ENCODE measurements at regions not wholly inside any gene's neighbourhood (a gene's known extent, or its start where the extent isn't known, plus 50 kb on each side); places are given as distances from the start of the nearest gene placed in this dataset.
"Not testable (repeated sequence)": the region's sequence is repeated elsewhere in the genome, so short reads cannot be mapped to it uniquely, and the experiment has no call there.

DNA sequence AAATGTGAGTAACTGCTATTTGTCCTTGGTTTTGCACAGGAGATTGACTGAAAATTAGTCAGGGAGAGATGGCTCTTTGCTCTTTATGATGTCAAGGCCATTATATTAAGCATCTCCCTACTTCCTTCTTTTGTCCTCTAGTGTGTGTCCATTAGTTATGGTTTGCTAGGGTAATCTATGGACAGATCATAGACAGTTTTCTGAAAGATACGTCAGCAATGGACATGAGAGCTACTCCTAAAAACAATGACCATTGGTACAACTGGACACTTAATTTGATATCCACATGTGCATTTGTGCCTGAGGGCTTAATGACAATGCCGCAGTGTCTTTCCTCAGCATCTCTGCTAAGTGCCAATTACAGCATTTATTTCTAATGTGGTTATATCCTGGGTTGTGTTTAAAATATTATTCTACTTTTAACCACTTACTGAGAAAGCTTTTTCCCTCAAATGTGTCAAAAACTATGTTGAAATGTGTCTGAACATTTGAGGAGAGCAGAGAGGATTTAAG lies 218.2 kb upstream of the RFX3 start:
- ATAC-seq (no peak), DNase-seq (no peak)
- H3K27me3 Mint-ChIP-seq (ENCODE audit: low read depth) = peaks cover 3% of the 10 kb centered on the region
- H3K36me3 Mint-ChIP-seq (ENCODE audit: low read depth) = no peaks in the 10 kb centered on the region
- POLR2A ChIA-PET = no interaction called here
- no peaks in the 10 kb centered on the region for H3K9me3 Mint-ChIP-seq (ENCODE audit: insufficient read depth)
- CTCF ChIA-PET = no interaction called here
- H3K4me3 Mint-ChIP-seq = no peak overlapping the region
- H3K27ac Mint-ChIP-seq = no peak overlapping the region
- peaks cover 3% of the 10 kb centered on the region for H3K4me1 Mint-ChIP-seq (ENCODE audit: low read depth)

DNA sequence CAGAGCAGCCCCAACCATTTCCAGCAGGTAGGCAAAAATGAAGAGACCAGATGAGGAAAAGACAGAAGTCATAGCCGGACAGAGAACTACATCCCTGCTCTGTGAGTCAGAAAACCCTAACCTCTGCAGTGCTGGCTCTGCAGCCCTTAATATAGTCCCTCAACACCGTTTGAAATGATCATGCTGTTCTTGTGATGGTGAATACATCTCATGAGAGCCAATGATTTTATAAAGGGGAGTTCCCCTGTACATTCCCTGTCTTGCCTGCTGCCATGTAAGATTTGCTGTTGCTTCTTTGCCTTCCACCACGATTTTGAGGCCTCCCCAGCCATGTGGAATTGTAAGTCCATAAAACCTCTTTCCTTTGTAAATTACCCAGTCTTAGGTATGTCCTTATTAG lies 216.8 kb upstream of the RFX3 start:
- Mint-ChIP-seq H3K27me3 (ENCODE audit: low read depth) (peaks cover 3% of the 10 kb centered on the region), H3K4me3 (no peak overlapping the region), H3K27ac (no peak overlapping the region), H3K36me3 (ENCODE audit: low read depth) (no peaks in the 10 kb centered on the region), H3K4me1 (ENCODE audit: low read depth) (peaks cover 3% of the 10 kb centered on the region), H3K9me3 (ENCODE audit: insufficient read depth) (no peaks in the 10 kb centered on the region)
- ATAC-seq (no peak), DNase-seq (no peak)
- CTCF ChIA-PET = no interaction called here
- POLR2A ChIA-PET = no interaction called here

DNA sequence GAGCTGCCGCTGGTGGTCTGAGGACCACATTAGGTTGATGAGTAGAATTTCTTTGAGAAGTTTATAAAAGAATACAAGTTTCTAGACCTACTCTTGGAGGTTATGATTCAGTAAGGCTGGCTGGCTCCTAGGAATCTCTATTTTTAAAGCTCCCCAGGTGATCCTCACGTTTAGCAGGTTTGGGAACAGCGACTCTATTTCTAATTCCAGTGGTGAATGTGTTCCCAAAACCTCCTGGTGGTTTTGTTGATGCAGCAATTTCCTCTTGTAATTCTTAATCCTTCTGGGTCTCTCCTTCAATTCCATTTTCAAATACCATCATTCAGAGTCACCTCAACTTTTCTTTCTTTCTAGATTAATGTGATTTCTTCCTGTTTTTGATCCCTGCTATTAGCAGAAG lies 215.9 kb upstream of the RFX3 start:
- Mint-ChIP-seq H3K4me1 (ENCODE audit: low read depth) (peaks cover 3% of the 10 kb centered on the region), H3K9me3 (ENCODE audit: insufficient read depth) (no peaks in the 10 kb centered on the region), H3K27me3 (ENCODE audit: low read depth) (peaks cover 3% of the 10 kb centered on the region), H3K36me3 (ENCODE audit: low read depth) (no peaks in the 10 kb centered on the region), H3K4me3 (no peak overlapping the region), H3K27ac (no peak overlapping the region)
- ChIA-PET CTCF (no interaction called here), POLR2A (no interaction called here)
- ATAC-seq = no peak
- no peak for DNase-seq

- no peaks in the 10 kb centered on the region for H3K36me3 Mint-ChIP-seq (ENCODE audit: low read depth)
- DNase-seq (no peak), ATAC-seq (no peak)
- no peak overlapping the region for H3K4me3 Mint-ChIP-seq
- ChIA-PET CTCF (no interaction called here), POLR2A (no interaction called here)
- H3K27ac Mint-ChIP-seq = no peak overlapping the region
- H3K9me3 Mint-ChIP-seq (ENCODE audit: insufficient read depth) = no peaks in the 10 kb centered on the region
- H3K27me3 Mint-ChIP-seq (ENCODE audit: low read depth) = peaks cover 3% of the 10 kb centered on the region
- peaks cover 3% of the 10 kb centered on the region for H3K4me1 Mint-ChIP-seq (ENCODE audit: low read depth)
These were observed 215.1 kb upstream of the RFX3 start for GRCh38 chr9:3740690-3741419.

DNA sequence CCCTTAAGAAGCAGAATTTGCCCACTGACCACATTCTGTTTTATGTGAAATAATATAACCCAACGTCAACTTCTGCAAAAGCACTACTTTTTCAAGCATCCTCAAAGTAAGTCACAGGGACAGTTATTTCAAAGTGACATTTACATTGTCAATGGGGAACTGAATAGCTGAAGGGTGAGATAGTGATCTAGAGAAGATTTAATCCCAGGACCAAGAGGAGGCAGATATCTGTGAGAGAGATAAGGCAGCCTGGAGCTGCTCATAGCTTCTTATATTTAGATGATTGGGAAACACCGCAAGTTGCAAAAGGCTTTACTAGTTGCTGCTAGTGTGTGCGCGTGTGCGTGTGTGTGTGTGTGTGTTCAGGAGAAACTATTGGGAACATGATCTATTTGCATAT lies 210.4 kb upstream of the RFX3 start:
- no peak overlapping the region for H3K27ac Mint-ChIP-seq
- CTCF ChIA-PET = no interaction called here
- no peaks in the 10 kb centered on the region for H3K9me3 Mint-ChIP-seq (ENCODE audit: insufficient read depth)
- POLR2A ChIA-PET = no interaction called here
- H3K4me1 Mint-ChIP-seq (ENCODE audit: low read depth) = peaks cover 8% of the 10 kb centered on the region
- no peaks in the 10 kb centered on the region for H3K27me3 Mint-ChIP-seq (ENCODE audit: low read depth)
- ATAC-seq (no peak), DNase-seq (no peak)
- H3K4me3 Mint-ChIP-seq = no peak overlapping the region
- no peaks in the 10 kb centered on the region for H3K36me3 Mint-ChIP-seq (ENCODE audit: low read depth)

GRCh38 chr9:3735251-3735650 lies 209.4 kb upstream of the RFX3 start:
- ChIA-PET POLR2A (no interaction called here), CTCF (no interaction called here)
- peaks cover 12% of the 10 kb centered on the region for H3K4me1 Mint-ChIP-seq (ENCODE audit: low read depth)
- no peaks in the 10 kb centered on the region for H3K9me3 Mint-ChIP-seq (ENCODE audit: insufficient read depth)
- DNase-seq (no peak), ATAC-seq (no peak)
- H3K4me3 Mint-ChIP-seq = no peak overlapping the region
- no peaks in the 10 kb centered on the region for H3K36me3 Mint-ChIP-seq (ENCODE audit: low read depth)
- no peaks in the 10 kb centered on the region for H3K27me3 Mint-ChIP-seq (ENCODE audit: low read depth)
- H3K27ac Mint-ChIP-seq = no peak overlapping the region

DNA sequence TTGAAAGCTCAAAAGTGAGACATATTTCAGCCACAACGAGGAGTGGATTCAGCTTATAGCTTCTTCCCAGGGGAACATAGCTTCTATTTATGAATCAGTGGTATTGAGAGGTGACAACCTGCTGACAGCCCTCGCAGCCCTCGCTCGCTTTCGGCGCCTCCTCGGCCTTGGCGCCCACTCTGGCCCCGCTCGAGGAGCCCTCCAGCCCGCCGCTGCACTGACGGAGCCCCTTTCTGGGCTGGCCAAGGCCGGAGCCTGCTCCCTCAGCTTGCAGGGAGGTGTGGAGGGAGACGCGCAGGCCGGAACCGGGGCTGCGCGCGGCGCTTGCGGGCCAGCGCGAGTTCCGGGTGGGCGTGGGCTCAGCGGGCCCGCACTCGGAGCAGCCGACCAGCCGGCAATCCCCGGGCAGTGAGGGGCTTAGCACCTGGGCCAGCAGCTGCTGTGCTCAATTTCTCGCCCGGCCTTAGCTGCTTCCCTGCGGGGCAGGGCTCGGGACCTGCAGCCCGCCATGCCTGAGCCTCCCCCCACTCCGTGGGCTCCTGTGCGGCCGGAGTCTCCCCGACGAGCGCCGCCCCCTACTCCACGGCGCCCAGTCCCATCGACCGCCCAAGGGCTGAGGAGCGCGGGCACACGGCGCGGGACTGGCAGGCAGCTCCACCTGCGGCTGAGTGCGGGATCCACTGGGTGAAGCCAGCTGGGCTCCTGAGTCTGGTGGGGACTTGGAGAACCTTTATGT lies 207.9 kb upstream of the RFX3 start:
- H3K36me3 Mint-ChIP-seq (ENCODE audit: low read depth); H3K27ac Mint-ChIP-seq; H3K4me3 Mint-ChIP-seq; H3K9me3 Mint-ChIP-seq (ENCODE audit: insufficient read depth); H3K27me3 Mint-ChIP-seq (ENCODE audit: low read depth); ATAC-seq; POLR2A ChIA-PET; DNase-seq: not testable (repeated sequence)
- peaks cover 10% of the 10 kb centered on the region for H3K4me1 Mint-ChIP-seq (ENCODE audit: low read depth)
- CTCF ChIA-PET = interaction anchor here (0.8 to 1.6 kb wide), 7 partner anchors 17 to 642 kb away, joined by 3 to 9 read pairs (median 3); no protein-coding TSS in a partner anchor

DNA sequence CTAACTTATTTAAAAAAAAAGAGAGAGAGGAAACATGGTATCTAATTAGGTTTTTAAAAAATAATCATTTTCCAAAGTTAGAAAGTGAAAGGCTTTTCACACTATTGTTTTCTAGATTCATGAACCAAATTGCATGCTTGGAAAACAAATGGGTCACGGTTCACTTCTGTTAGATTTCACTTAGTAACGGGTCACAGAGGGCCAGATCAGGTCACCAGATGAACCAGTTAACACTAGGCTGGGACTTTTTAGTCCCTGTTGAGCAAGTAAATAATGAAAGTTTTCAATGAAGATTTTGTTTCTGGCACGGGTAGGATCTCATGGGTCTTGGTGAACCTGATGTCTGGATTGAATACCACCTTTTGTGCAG lies 207.2 kb upstream of the RFX3 start:
- ChIA-PET POLR2A (no interaction called here), CTCF (interaction anchor here (1.0 to 1.6 kb wide), 7 partner anchors 18 to 643 kb away, joined by 3 to 9 read pairs (median 3); no protein-coding TSS in a partner anchor)
- Mint-ChIP-seq H3K27ac (no peak overlapping the region), H3K4me3 (no peak overlapping the region), H3K36me3 (ENCODE audit: low read depth) (no peaks in the 10 kb centered on the region), H3K4me1 (ENCODE audit: low read depth) (peaks cover 10% of the 10 kb centered on the region), H3K27me3 (ENCODE audit: low read depth) (no peaks in the 10 kb centered on the region), H3K9me3 (ENCODE audit: insufficient read depth) (no peaks in the 10 kb centered on the region)
- DNase-seq (no peak), ATAC-seq (no peak)

GRCh38 chr9:3732077-3733038 lies 206.6 kb upstream of the RFX3 start:
- H3K4me3 Mint-ChIP-seq = no peak overlapping the region
- peak; percentile 58 for DNase-seq
- POLR2A ChIA-PET = no interaction called here
- peaks cover 10% of the 10 kb centered on the region for H3K4me1 Mint-ChIP-seq (ENCODE audit: low read depth)
- H3K27ac Mint-ChIP-seq = no peak overlapping the region
- CTCF ChIA-PET = interaction anchor here (0.6 to 1.6 kb wide), 10 partner anchors 9 to 634 kb away, joined by 3 to 9 read pairs (median 3); no protein-coding TSS in a partner anchor
- H3K36me3 Mint-ChIP-seq (ENCODE audit: low read depth) = no peaks in the 10 kb centered on the region
- no peaks in the 10 kb centered on the region for H3K27me3 Mint-ChIP-seq (ENCODE audit: low read depth)
- peak; percentile 97 for ATAC-seq
- no peaks in the 10 kb centered on the region for H3K9me3 Mint-ChIP-seq (ENCODE audit: insufficient read depth)

DNA sequence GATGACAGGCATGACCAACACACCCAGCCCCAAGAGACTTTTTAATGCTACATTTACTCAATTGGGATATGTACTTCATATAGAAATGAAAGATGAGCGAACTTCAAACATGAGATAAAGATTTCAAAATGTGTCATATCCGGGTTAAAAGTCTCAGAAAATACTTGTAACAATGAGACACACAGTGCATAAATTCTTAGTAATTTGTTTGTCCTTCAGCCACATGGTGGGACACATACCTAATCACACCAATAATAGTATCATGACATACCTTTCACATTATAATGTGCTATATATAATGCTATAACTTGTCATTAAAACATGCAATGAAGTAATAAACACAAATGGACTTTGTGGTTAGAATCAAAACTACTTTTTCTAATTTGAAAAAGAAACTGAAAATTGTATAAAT lies 204.7 kb upstream of the RFX3 start:
- H3K27ac Mint-ChIP-seq = no peak overlapping the region
- POLR2A ChIA-PET = no interaction called here

DNA sequence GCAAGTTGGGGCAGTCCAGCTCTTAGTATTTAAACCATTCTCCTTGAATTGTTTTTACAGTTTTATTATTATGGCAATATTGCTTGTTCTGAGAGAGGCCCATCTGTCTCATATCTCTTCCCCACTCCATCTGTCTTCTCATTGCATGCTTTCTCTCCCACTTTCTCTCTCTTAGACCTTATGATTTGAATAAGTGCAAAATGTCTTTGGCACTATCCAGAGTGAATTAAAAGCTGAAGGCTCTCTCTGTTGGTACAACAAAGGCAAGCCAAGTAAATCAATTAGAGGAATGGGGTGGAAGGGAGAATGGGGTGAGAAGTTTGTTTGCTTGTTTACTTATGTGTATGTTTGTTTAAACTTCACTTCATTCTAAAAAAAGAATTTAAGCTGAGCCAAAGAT lies 195.3 kb upstream of the RFX3 start:
- ChIA-PET POLR2A (no interaction called here), CTCF (no interaction called here)
- H3K4me1 Mint-ChIP-seq (ENCODE audit: low read depth) = no peaks in the 10 kb centered on the region
- H3K36me3 Mint-ChIP-seq (ENCODE audit: low read depth) = no peaks in the 10 kb centered on the region
- H3K27ac Mint-ChIP-seq = no peak overlapping the region
- DNase-seq = no peak
- peaks cover 5% of the 10 kb centered on the region for H3K27me3 Mint-ChIP-seq (ENCODE audit: low read depth)
- H3K9me3 Mint-ChIP-seq (ENCODE audit: insufficient read depth) = no peaks in the 10 kb centered on the region
- no peak overlapping the region for H3K4me3 Mint-ChIP-seq
- no peak for ATAC-seq

More for the DNA sequence above, 204.7 kb upstream of the RFX3 start:
- Mint-ChIP-seq H3K9me3 (ENCODE audit: insufficient read depth) (no peaks in the 10 kb centered on the region), H3K4me1 (ENCODE audit: low read depth) (peaks cover 10% of the 10 kb centered on the region), H3K36me3 (ENCODE audit: low read depth) (no peaks in the 10 kb centered on the region), H3K4me3 (no peak overlapping the region), H3K27me3 (ENCODE audit: low read depth) (no peaks in the 10 kb centered on the region)
- ATAC-seq (no peak), DNase-seq (no peak)
- CTCF ChIA-PET = no interaction called here

GRCh38 chr9:3719286-3719685 lies 193.5 kb upstream of the RFX3 start:
- ATAC-seq (no peak), DNase-seq (no peak)
- peaks cover 6% of the 10 kb centered on the region for H3K27me3 Mint-ChIP-seq (ENCODE audit: low read depth)
- H3K27ac Mint-ChIP-seq = no peak overlapping the region
- CTCF ChIA-PET = no interaction called here
- H3K36me3 Mint-ChIP-seq (ENCODE audit: low read depth) = no peaks in the 10 kb centered on the region
- POLR2A ChIA-PET = no interaction called here
- no peaks in the 10 kb centered on the region for H3K9me3 Mint-ChIP-seq (ENCODE audit: insufficient read depth)
- H3K4me1 Mint-ChIP-seq (ENCODE audit: low read depth) = no peaks in the 10 kb centered on the region
- H3K4me3 Mint-ChIP-seq = no peak overlapping the region
